ENCODE measurements at regions not wholly inside any gene's neighbourhood (a gene's known extent, or its start where the extent isn't known, plus 50 kb on each side); places are given as distances from the start of the nearest gene placed in this dataset.

GRCh38 chr12:63321373-63321772 is 170.4 kb upstream of the AVPR1A start:
- no peak for TF ChIP-seq USF1 (IDR thresholded peaks at IDR 0.05)

GRCh38 chr12:63319936-63320633 is 169.1 kb upstream of the AVPR1A start:
- TF ChIP-seq EGR1 (IDR thresholded peaks at IDR 0.05) (no peak), NFIC (IDR thresholded peaks at IDR 0.05) (no peak), YY1 (IDR thresholded peaks at IDR 0.05; ENCODE audit: low read depth) (no peak), EP300 (IDR thresholded peaks at IDR 0.05; ENCODE audit: borderline replicate concordance) (no peak), REST (IDR thresholded peaks at IDR 0.05; ENCODE audit: low read depth) (no peak), FOXM1 (IDR thresholded peaks at IDR 0.05; ENCODE audit: borderline replicate concordance, low read depth) (no peak), MAX (IDR thresholded peaks at IDR 0.05) (no peak), ZBTB7A (IDR thresholded peaks at IDR 0.05; ENCODE audit: low read depth) (no peak), CEBPB (IDR thresholded peaks at IDR 0.05) (no peak), RAD21 (IDR thresholded peaks at IDR 0.05; ENCODE audit: low read depth) (no peak), USF1 (IDR thresholded peaks at IDR 0.05) (no peak)

GRCh38 chr12:63319386-63319785 is 168.4 kb upstream of the AVPR1A start:
- TF ChIP-seq USF1 (IDR thresholded peaks at IDR 0.05) (no peak), RAD21 (IDR thresholded peaks at IDR 0.05; ENCODE audit: low read depth) (peak; percentile 32), NFIC (IDR thresholded peaks at IDR 0.05) (no peak), TAF1 (IDR thresholded peaks at IDR 0.05; ENCODE audit: low read depth) (no peak)

- TF ChIP-seq CEBPB (IDR thresholded peaks at IDR 0.05) (no peak), REST (IDR thresholded peaks at IDR 0.05; ENCODE audit: low read depth) (no peak), TAF1 (IDR thresholded peaks at IDR 0.05; ENCODE audit: low read depth) (no peak), CREB1 (IDR thresholded peaks at IDR 0.05; ENCODE audit: low read depth) (no peak), USF1 (IDR thresholded peaks at IDR 0.05) (no peak), YY1 (IDR thresholded peaks at IDR 0.05; ENCODE audit: low read depth) (no peak), EP300 (IDR thresholded peaks at IDR 0.05; ENCODE audit: borderline replicate concordance) (no peak), FOXM1 (IDR thresholded peaks at IDR 0.05; ENCODE audit: borderline replicate concordance, low read depth) (no peak), EGR1 (IDR thresholded peaks at IDR 0.05) (no peak), TEAD4 (IDR thresholded peaks at IDR 0.05) (no peak), MAX (IDR thresholded peaks at IDR 0.05) (no peak), NFIC (IDR thresholded peaks at IDR 0.05) (no peak), ZBTB7A (IDR thresholded peaks at IDR 0.05; ENCODE audit: low read depth) (no peak), TCF12 (IDR thresholded peaks at IDR 0.05; ENCODE audit: low read depth) (no peak), RAD21 (IDR thresholded peaks at IDR 0.05; ENCODE audit: low read depth) (no peak)
These were observed 167.9 kb upstream of the AVPR1A start for GRCh38 chr12:63318933-63319332.

GRCh38 chr12:63318313-63318712 is 167.3 kb upstream of the AVPR1A start:
- no peak for TF ChIP-seq TAF1 (IDR thresholded peaks at IDR 0.05; ENCODE audit: low read depth)
- no peak for TF ChIP-seq MAX (IDR thresholded peaks at IDR 0.05)
- TF ChIP-seq FOXM1 (IDR thresholded peaks at IDR 0.05; ENCODE audit: borderline replicate concordance, low read depth) = no peak
- no peak for TF ChIP-seq USF1 (IDR thresholded peaks at IDR 0.05)
- no peak for TF ChIP-seq NFIC (IDR thresholded peaks at IDR 0.05)
- TF ChIP-seq EGR1 (IDR thresholded peaks at IDR 0.05) = no peak
- TF ChIP-seq TCF12 (IDR thresholded peaks at IDR 0.05; ENCODE audit: low read depth) = no peak
- no peak for TF ChIP-seq TEAD4 (IDR thresholded peaks at IDR 0.05)
- no peak for TF ChIP-seq YY1 (IDR thresholded peaks at IDR 0.05; ENCODE audit: low read depth)
